Gastrocnemius medialis (tissue), 4 donors: ENCODE measurements at regions not wholly inside any gene's neighbourhood (a gene's known extent, or its start where the extent isn't known, plus 50 kb on each side); places are given as distances from the start of the nearest gene placed in this dataset.

Source experiments
- ATAC-seq, 2 donors: fragments of 150-250 bp; one replicate each; pipeline ENCODE4 v1.9.1; 2016
- DNase-seq, 2 donors: peaks; one replicate each; pipeline ENCODE4 v3.0.0-alpha.2; 2019
- H3K27ac ChIP-seq, 4 donors: fragments of 200-600 bp; sonication (generic); 1 replicate in 1 of 4; 2 replicates in 3 of 4; pipeline ENCODE4 v1.5.1; 2016 to 2018; ENCODE audit warnings: mild to moderate bottlenecking in 2 of 4, moderate library complexity in 1 of 4
- H3K27me3 ChIP-seq, 3 donors: fragments of 200-600 bp; sonication (generic) in 2 of 3; 1 replicate in 1 of 3; 2 replicates in 2 of 3; pipeline versions ENCODE4 v1.5.1 to v1.6.0; 2016 to 2019; ENCODE audit warnings: mild to moderate bottlenecking in 1 of 3, moderate library complexity in 1 of 3
- H3K36me3 ChIP-seq, 2 donors: fragments of 200-600 bp; sonication (generic) in 1 of 2; one replicate each; pipeline ENCODE4 v1.5.1; 2017 to 2018
- H3K4me1 ChIP-seq, 2 donors: fragments of 200-600 bp; sonication (generic) in 1 of 2; one replicate each; pipeline ENCODE4 v1.5.1; 2016 to 2017; ENCODE audit warnings: mild to moderate bottlenecking in 2 of 2
- H3K4me3 ChIP-seq, 4 donors: fragments of 200-600 bp; sonication (generic) in 3 of 4; 1 replicate in 1 of 4; 2 replicates in 3 of 4; pipeline ENCODE4 v1.5.1; 2016 to 2019; ENCODE audit warnings: mild to moderate bottlenecking in 2 of 4
- H3K9me3 ChIP-seq, 3 donors: fragments of 200-600 bp; sonication (generic) in 2 of 3; 1 replicate in 1 of 3; 2 replicates in 2 of 3; pipeline ENCODE4 v1.5.1; 2016 to 2019
- CTCF ChIP-seq, 5 experiments: fragments of 450-650 bp in 3 of 5; fragments of 200-600 bp in 2 of 5; sonication (generic) in 2 of 5; IDR thresholded peaks in 4 of 5; conservative IDR thresholded peaks in 1 of 5; 1 replicate in 4 of 5; 2 replicates in 1 of 5; pipeline ENCODE4 v1.5.1; 2016 to 2019; ENCODE audit warnings: antibody characterized with exemption in 5 of 5, mild to moderate bottlenecking in 3 of 5, moderate library complexity in 3 of 5
- POLR2A ChIP-seq, 2 donors: fragments of 450-650 bp; IDR thresholded peaks; one replicate each; pipeline ENCODE4 v1.6.1; 2017; ENCODE audit warnings: antibody characterized with exemption in 2 of 2, mild to moderate bottlenecking in 2 of 2, moderate library complexity in 2 of 2
- in situ Hi-C, 4 donors: fragments of 200-750 bp; cut with MboI; loops; one replicate each; pipeline versions ENCODE4 v1.15.0 to v1.8.0; 2017; ENCODE audit warnings: low sequenced_read_pairs in 4 of 4
- intact Hi-C: fragments of 100-400 bp; cut with DNase I; formaldehyde crosslinking; loops from one replicate; pipeline ENCODE4 v1.15.1; 2023; ENCODE audit warnings: low total_unique reads

GRCh38 chr9:86734771-86735170 is 212.5 kb downstream of the GAS1 start:
- intact Hi-C loops (loop anchor here (5.0 kb wide), 1 partner anchor 187 kb away; no protein-coding TSS in a partner anchor), in situ Hi-C loops (loop anchor here in 1 of 4 donors (25.0 kb wide), 2 partner anchors 97 to 247 kb away; no protein-coding TSS in a partner anchor)
- TF ChIP-seq CTCF (IDR thresholded peaks at IDR 0.05 in 4 of 5, conservative IDR thresholded peaks at IDR 0.05 in 1 of 5) (no peak), POLR2A (IDR thresholded peaks at IDR 0.05) (no peak)
- DNase-seq (no peak), ATAC-seq (no peak)
- H3K36me3 ChIP-seq = no peaks in the 10 kb centered on the region
- H3K4me1 ChIP-seq = peaks cover 0 to 6% of the 10 kb centered on the region in 2 donors
- H3K27ac ChIP-seq = no peak overlapping the region
- no peak overlapping the region for H3K4me3 ChIP-seq
- H3K27me3 ChIP-seq = peaks cover 0 to 2% (median 0%) of the 10 kb centered on the region in 3 donors
- H3K9me3 ChIP-seq = no peaks in the 10 kb centered on the region

- H3K36me3 ChIP-seq = no peaks in the 10 kb centered on the region
- in situ Hi-C loops (loop anchor here in 1 of 4 donors (25.0 kb wide), 2 partner anchors 97 to 247 kb away; no protein-coding TSS in a partner anchor), intact Hi-C loops (loop anchor here (2.0 to 5.0 kb wide), 2 partner anchors 63 to 187 kb away; no protein-coding TSS in a partner anchor)
- TF ChIP-seq CTCF (IDR thresholded peaks at IDR 0.05 in 4 of 5, conservative IDR thresholded peaks at IDR 0.05 in 1 of 5) (no peak), POLR2A (IDR thresholded peaks at IDR 0.05) (no peak)
- peaks cover 0 to 6% of the 10 kb centered on the region in 2 donors for H3K4me1 ChIP-seq
- ATAC-seq = peak in 1 of 2 donors; percentile 35
- H3K27me3 ChIP-seq = peaks cover 0 to 2% (median 0%) of the 10 kb centered on the region in 3 donors
- peak in 1 of 2 donors; percentile 37 for DNase-seq
- peak overlapping the region in 3 of 4 donors; percentile 41 to 57 (median 52) for H3K27ac ChIP-seq
- no peaks in the 10 kb centered on the region for H3K9me3 ChIP-seq
- no peak overlapping the region for H3K4me3 ChIP-seq
Measured at GRCh38 chr9:86733929-86734328, 213.4 kb downstream of the GAS1 start.

- Histone ChIP-seq H3K9me3 (no peaks in the 10 kb centered on the region), H3K36me3 (no peaks in the 10 kb centered on the region), H3K27me3 (peaks cover 0 to 2% (median 0%) of the 10 kb centered on the region in 3 donors), H3K27ac (peak overlapping the region; percentile 52 to 69 (median 60)), H3K4me1 (peaks cover 0 to 6% of the 10 kb centered on the region in 2 donors), H3K4me3 (no peak overlapping the region)
- peak; percentile 84 to 92 for ATAC-seq
- TF ChIP-seq POLR2A (IDR thresholded peaks at IDR 0.05) (peak in 1 of 2 donors; percentile 18), CTCF (IDR thresholded peaks at IDR 0.05 in 4 of 5, conservative IDR thresholded peaks at IDR 0.05 in 1 of 5) (no peak)
- peak; percentile 58 to 74 for DNase-seq
- intact Hi-C loops (loop anchor here (2.0 to 5.0 kb wide), 2 partner anchors 64 to 185 kb away; no protein-coding TSS in a partner anchor), in situ Hi-C loops (loop anchor here in 1 of 4 donors (25.0 kb wide), 2 partner anchors 95 to 245 kb away; no protein-coding TSS in a partner anchor)
Measured at GRCh38 chr9:86732514-86733171, 214.7 kb downstream of the GAS1 start.

- no peak for DNase-seq
- Histone ChIP-seq H3K9me3 (no peaks in the 10 kb centered on the region), H3K4me1 (peaks cover 0 to 6% of the 10 kb centered on the region in 2 donors), H3K27ac (peak overlapping the region; percentile 52 to 69 (median 60)), H3K4me3 (no peak overlapping the region), H3K36me3 (no peaks in the 10 kb centered on the region), H3K27me3 (peaks cover 0 to 2% (median 0%) of the 10 kb centered on the region in 3 donors)
- intact Hi-C loops = loop anchor here (2.0 to 5.0 kb wide), 2 partner anchors 65 to 184 kb away; no protein-coding TSS in a partner anchor
- in situ Hi-C loops = loop anchor here in 1 of 4 donors (25.0 kb wide), 2 partner anchors 94 to 244 kb away; no protein-coding TSS in a partner anchor
- peak; percentile 37 to 53 for ATAC-seq
- TF ChIP-seq CTCF (IDR thresholded peaks at IDR 0.05 in 4 of 5, conservative IDR thresholded peaks at IDR 0.05 in 1 of 5) (no peak), POLR2A (IDR thresholded peaks at IDR 0.05) (peak in 1 of 2 donors; percentile 7)
Measured at GRCh38 chr9:86731511-86732063, 215.7 kb downstream of the GAS1 start.
